Suppressor macrophage treated with lipopolysaccharide for 4 hours (primary cell): ENCODE measurements at regions not wholly inside any gene's neighbourhood (a gene's known extent, or its start where the extent isn't known, plus 50 kb on each side); places are given as distances from the start of the nearest gene placed in this dataset.
"Not testable (repeated sequence)": the region's sequence is repeated elsewhere in the genome, so short reads cannot be mapped to it uniquely, and the experiment has no call there.

ENCODE experiments used
- DNase-seq: peaks from one replicate; pipeline ENCODE4 v3.0.0-alpha.2; 2020

DNA sequence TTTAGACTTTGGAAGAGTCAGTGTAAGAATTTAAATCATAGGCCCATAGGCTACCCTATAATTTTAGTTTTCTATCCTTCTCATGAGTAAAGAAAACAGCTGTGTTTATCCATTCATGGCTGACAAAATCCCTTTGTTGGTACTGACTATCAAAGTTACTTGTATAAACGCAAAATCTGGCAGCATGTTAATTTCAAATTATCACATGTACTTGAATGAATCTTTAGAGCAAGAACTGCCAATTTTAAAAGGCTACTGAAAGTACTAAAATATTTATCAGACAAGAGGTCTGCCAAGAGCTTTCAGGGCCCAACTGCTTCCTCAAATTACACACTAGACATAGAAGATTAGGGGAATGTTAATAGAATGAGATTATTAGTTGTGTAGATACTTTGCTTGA is 66.6 kb downstream of the MYL12B start:
- no peak for DNase-seq

DNA sequence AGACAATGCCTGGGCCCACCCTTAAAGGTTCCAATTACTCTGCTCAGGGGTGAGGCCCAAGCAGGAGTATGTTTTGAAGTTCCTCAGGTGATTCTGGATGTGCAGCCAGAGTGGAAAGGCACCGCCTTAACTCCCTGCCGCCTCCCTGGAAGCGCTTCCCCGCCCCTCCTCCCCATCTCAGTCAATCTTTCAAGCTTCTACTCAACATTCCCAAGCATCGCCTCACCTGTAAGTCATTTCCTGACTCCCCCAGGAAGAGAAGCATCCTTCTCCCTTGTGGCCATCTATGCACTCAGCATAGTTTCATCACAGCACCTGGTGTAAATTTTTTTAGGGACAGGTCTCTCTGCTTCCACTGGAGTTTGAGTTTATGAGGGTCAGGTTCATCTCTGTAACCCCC is 67.5 kb downstream of the MYL12B start:
- no peak for DNase-seq

DNA sequence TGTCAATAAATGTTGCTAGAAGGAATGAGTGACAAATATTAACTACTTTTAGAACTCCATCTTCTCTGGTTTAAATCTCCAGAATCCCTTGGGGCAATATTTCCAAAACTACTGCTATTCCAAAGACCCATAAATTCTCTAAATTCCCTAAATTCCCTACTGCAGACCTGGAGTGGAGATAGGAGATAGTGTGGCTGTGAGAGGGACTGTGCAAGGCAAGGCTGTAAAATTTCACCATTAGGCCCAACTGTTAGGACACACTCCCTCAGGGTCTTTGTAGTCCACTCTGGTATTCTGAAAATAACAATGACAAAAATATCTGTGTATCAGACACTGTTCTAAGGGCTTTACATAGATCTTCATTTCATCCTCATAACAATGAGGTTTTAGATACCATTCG is 67.9 kb downstream of the MYL12B start:
- no peak for DNase-seq

DNA sequence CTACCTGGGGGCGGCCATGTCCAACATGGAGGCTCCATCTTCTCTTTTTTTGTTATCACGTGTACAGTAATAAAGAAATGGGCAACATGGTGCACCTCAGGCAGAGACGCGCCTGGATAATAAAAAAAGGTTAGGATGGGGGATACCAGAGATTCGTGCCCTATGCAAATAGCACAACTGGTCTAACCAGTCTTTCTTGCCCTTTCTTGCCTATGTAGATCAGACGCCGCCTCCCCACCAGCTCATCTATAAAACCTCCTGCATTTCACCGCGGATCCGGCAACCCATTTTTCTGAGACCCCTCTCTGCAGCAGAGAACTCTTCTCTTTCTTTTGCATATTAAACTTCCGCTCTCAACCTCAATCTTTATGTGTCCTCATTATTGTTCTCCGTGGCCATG is 68.7 kb downstream of the MYL12B start:
- DNase-seq, result no peak

DNA sequence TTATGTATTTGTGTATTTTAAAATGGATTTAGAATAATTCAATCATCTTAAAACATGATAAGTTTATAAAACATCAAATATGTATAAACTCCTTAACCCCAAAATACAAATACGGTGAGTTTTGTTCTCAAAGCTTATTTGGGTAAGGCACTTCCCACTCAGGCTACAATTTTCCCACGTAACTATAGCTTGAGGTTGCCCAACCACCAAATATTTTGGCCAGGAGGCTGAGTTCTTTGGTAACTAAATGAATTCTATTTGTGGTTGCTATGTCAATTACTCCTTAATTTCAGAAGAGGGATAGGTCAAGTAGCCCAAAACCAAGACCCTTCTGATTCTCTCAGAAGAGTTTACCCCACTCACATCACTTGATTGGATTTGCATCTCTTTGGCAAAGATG is 70.4 kb downstream of the MYL12B start:
- no peak for DNase-seq

DNA sequence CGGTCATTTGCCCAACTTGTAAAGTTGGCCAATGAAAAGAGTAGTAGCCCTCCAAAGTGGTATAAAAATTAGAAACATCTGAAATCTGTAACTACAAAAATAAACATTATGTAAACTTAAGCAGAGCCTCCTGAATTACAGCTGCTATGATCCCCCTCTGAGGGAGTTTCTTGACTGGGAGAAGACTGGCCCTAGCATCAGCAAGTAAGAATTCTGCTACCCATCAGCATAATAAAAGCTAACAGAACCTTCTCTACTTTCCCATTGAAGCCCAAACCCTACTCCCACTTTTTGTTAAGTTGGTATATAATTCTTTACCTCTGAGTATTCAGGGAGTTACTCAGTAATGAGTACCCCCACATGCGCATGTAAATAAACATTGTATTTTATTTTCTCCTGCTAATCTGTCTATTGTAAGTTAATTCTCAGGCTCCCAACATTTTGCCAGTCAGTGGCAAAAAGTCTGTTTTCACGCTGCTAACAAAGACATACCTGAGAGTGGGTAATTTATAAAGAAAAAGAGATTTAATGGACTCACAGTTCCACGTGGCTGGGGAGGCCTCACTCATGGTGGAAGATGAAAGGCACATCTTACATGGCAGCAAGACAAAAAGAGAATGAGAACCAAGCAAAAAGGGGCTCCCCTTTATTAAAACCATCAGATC is 71.3 kb downstream of the MYL12B start:
- no peak for DNase-seq

DNA sequence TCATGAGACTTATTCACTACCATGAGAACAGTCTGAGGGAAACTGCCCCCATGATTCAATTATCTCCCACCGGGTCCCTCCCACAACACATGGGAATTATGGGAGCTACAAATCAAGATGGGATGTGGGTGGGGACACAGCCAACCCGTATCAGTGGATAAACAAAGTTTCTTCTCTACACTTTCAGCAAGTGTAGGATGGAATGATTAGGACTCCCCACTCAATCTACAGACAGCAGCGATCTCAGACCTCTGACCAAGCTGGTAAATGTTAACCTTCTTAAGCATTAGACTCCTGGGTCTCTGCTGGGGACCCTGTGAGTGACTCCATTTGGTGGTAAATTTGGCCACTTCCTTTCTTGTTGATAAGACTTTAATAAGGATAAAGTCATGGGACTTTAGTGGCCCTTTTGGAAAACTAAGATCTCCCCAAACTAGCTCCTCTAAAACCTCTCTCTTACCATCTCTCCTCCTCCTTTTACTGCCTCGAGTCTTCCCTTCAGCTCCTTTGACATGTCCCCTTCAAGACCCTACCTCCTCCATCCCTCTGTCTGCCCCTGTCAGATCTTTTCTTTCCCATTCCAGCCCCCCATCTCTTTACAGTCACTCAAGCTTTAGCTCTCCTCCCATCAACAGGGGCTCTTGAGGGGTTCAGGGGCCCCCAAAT is 71.9 kb downstream of the MYL12B start:
- DNase-seq, result no peak

DNA sequence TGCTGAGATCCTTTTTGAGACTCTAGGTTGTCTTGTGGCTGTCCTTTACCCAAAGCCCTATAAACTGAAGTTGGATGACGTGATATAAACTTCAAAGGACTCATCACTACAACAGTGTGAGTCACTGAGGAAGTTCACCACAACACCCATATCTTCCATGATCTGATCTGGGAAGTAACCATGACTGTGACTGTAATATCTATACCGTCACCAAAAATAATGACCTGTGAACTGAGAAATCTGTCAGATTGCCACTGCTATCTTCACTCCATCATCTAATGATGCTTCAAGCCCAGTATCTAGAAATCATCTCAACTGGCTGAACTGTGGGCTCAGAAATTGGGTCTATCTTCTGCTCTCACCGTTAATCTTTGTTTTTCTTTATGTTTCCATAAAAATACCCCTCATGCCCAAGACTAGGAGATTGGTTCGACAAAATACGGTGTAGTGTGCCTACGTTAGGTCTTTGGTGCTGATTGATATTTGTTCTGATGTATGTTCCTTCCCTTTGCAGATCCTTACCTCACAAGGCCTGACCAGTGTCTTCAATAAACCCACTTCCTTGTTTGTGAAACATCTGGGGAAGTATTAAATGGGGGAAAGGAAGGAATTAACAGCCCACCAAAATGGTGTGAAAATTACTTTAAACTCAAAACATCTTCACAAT is 78.2 kb downstream of the MYL12B start:
- DNase-seq, result peak; percentile 74

DNA sequence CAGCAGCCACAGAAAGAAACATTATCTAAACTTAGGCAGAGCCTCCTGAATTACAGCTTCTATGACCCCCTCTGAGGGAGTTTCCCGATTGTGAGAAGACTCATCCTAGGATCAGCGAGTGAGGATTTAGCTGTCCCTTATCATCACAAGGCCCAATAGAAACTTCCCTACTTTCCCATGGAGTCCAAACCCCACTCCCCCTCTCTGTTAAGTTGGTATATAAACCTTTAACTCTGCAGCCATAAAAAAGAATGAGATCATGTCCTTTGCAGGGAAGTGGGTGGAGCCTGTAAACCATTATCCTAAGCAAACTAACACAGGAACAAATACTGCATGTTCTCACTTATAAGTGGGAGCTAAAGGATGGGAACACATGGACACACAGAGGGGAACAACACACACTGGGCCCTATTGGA is 78.8 kb downstream of the MYL12B start:
- peak; percentile 15 for DNase-seq

DNA sequence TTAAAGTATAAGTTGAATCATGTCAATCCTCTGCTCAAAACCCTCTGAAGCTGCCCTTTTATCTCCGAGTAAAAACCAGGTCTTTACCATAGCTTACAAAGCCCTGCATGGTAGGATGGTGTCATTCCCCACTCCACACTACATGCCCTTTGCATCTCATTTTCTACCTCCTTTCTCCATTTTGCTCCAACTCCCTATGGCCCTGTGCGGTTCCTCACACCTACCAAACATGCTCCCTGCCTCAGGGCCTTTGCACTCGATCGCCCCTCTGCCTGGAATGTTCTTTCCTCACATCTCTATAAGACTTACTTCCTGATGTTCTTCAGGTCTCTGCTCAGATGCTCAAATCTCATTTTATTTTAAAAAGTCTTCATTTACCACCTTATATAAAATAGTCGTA is 80.7 kb downstream of the MYL12B start:
- no peak for DNase-seq

DNA sequence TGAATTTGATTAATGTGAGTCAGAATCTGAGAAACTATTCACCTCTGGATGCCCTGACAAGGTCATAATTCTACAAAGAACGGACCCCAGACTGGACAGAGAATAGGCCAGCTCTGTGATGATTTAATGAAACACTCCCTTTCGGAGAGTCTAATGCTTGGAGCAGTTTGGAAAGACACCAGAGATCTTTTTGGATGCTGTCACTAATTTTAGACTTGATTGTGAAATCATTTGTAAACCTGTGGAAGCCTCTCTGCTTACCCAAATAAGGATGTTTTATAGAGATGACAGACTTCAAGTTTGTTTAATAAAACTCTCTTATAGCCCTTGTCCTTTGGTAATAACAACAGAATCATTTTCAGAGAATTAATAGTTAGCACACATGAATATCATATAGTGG is 83.5 kb downstream of the MYL12B start:
- DNase-seq, result no peak

DNA sequence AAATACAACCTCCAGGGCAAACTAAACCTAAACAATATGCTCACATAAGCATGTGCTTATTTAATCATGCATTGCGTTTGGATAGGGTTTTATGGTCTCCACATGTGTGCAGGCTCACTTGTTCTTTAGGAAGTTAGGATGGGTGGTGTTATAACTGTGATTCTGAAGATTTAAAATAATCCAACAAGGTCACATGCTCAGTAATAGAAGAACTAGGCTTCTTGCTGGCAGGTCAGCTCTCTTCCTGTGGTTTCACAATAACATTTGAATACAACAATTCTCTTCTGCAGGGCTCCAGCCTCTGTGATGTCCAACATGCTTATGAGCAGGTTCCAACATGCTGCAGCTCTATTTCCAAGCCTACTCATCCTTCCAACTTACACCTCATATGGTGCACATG is 84.0 kb downstream of the MYL12B start:
- DNase-seq, result no peak

DNA sequence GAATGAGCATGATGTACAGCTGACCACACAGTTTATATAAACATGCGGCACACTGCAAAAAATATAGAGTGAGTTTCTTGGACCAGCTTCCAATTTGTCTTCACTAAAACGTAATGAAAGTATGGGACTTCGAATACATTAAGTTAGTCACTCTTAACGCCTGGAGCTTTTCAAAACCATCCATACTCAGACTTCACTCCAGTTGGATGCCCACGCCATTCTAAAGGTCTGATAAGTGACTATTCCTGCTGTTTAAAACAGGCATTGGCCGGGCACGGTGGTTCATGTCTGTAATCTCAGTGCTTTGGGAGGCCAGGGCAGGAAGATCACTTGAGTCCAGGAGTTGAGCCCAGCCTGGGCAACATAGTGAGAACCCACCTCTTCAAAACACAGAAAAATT is 84.6 kb downstream of the MYL12B start:
- DNase-seq, result no peak

DNA sequence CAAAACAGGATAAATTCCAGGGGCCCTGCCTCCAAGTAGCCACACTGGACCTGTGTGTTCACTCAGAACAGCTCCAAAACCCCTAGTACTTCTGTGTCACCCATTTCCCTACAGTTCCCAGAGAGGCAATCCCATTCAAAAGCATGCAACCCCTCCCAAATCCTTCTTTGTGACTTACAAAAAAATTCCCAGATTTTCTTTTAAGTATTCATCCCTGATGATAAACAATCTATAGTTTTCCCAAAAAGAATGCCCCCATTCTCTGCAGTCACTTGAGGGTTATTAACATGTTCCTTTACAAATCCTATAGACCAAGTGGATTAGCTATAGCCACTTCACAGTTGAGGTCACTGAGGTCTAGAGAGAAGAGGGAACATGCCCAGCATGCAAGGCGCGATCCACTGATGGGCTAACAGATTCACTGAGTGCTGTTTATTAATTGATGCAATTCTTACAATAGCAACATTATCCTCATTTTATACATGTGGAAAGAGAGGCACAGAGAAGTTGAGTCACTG is 85.4 kb downstream of the MYL12B start:
- no peak for DNase-seq

DNA sequence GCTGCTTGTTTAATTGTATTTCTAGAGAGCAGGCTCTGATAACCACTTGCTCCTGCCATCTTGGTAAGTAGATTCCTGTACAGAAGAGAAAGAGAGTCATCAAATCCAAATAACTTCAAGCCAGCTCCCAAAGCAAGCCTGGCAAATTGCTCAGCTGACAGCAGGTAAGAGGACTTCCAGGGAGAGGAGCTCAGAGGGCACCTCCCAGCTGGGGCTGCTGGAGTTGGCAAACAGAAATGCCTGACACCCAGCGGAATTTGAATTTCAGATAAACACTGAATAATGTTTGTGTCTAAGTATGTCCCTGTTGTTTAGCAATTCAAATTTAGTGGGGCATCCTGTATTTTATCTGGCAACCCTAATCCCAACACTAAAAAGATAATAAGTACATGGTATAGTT is 86.2 kb downstream of the MYL12B start:
- DNase-seq, result no peak

DNA sequence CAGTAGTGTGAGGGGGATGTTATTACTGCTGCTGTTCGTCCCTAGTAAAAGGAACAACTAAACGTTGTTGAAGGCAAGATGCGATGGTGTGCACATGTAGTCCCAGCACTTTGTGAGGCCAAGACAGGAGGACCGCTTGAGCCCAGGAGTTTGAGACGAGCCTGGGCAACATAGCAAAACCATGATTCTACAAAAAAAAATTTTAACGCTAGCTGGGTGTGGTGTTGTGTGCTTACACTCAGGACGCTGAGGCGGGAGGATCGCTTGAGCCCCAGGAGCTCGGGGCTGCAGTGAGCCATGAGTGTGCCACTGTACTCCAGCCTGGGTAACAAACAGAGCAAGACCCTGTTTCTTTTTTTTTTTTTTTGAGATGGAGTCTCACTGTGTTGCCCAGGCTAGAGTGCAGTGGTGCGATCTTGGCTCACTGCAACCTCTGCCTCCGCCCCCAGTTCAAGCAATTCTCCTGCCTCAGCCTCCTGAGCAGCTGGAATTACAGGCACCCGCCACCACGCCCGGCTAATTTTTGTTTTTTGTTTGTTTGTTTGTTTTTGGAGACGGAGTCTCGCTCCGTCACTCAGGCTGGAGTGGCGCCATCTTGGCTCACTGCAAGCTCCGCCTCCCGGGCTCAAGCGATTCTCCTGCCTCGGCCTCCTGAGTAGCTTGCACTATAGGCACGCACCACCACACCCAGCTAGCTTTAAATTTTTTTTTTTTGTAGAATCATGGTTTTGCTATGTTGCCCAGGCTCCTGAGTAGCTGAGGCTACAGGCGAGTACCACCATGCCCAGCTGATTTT is 87.3 kb downstream of the MYL12B start:
- not testable (repeated sequence) for DNase-seq

DNA sequence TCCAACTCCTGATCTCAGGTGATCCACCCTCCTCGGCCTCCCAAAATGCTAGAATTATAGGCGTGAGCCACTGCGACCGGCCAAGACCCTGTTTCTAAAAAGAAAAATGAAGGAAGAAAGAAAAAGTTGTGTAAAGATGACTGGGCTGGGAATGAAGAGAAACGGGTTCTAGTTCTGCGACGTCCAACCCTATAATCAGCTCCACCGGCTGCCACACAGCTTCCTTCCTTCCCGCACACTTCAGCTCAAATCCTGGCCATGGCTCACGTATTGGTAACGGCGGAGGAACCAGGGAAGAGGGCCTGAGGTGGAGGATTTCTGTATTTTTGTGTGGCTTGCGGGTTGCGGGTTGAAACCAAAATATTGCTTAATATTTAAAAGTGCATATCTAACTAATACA is 88.1 kb downstream of the MYL12B start:
- DNase-seq, result no peak

DNA sequence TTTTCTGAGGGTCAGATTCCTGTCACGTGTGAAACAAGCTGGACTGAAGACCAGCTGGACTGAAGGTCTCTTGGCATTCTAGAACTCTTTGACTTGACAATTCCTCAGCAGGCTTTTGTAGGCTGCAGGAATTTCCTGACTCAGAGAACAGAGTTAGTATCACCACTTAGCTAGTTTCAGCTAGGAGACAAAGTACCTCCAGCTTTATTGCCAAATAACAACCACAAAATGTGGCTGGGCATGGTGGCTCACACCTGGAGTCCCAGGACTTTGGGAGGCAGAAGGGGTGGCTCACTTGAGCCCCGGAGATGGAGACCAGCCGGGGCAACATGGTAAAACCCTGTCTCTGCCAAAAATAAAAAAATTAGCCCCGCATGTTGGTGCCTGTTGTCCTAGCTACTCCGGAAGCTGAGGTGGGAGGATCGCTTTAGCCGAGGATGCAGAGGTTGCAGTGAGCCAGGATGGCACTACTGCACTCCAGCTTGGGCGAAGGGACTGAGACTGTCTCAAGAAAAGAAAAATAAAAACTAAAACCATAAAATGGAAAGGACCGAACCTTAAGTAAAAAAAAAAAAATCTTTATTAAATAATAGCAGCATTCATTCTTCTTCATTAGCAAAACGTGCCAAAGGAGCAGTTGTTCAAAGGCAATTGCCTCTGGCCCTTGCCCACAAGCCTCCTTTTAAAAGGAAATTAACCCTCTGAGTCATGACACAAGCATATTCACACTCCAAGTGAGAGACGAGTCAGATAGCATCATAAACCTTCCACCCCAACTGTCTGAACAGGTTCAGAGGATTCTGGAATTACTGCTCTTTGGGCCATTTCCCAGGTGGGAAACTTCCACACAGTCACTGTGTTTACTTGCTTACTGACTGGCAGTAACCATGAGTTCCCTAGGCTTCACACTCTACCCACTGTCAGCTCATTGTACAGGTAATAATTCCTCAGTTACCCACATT is 88.9 kb downstream of the MYL12B start:
- no peak for DNase-seq

DNA sequence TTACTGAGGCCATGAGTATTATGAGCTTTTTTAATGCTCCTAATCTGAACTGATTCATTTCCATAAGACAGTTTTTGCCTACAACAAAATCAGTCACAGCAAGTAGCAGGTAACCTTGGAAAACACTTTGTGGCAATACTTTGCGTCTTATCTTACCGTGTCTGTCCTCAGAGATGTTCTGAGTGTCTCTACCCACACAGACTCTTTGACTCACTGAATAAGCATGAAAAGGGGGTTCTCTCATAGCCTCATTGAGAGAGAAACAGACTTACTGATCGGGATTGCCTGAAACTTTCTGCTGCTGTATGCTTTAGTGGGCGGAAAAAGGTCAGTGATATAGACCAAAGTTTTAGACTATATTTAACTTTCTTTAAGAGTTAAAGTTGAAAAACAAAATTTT is 92.6 kb downstream of the MYL12B start:
- DNase-seq, result no peak

DNA sequence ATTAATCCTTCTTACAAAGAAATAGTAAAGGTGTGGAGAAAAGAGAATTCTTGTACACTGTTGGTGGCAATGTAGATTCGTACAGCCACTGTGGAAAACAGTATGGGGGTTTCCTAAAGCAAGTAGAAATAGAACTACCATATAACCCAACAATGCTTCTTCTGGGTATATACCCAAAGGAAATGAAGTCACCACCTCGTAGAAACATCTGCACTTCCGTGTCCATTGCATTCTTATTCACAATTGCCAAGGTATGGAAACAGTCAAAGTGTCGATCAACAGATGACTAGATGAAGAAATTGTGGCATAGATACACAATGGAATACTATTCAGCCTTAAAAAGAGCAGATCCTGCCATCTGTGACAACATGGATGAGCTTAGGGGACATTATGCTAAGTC is 93.4 kb upstream of the TGIF1 start:
- DNase-seq, result no peak

DNA sequence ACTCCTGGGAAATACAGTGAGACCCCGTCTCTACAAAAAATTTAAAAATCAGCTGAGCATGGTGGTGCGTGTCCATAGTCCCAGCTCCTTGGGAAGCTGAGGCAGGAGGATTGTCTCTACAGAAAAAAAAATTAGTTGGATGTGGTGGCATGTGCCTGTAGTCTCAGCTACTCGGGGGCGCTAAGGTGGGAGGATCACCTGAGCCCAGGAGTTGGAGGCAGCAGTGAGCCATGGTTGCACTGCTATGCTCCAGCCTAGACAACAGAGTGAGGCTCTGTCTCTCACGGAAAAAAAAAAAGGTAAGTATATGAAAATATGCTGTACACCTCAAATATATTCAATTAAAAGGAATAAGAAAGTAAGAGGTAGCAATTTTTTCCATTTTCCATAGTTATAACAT is 92.5 kb upstream of the TGIF1 start:
- DNase-seq, result no peak

DNA sequence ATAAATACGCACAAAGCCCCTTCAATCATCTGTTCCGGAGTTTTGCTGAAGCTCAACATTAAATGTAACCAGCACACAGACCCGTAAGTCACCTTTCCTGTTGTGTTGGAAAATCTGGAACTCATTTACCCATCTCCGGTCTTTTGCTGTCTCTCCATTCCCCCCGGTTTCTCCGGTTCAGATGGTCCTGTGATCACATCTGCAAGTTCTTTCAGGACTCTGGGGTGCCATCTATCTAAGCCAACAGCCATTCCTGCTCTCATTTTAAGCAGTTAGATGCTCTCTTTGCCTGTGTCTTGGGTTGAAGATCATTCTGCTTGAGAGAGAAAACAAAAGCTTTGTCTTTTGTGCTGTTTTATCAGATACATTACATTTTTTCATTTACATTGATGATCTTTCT is 91.7 kb upstream of the TGIF1 start:
- no peak for DNase-seq
